Esophagus (tissue), 2 donors: ENCODE measurements at regions not wholly inside any gene's neighbourhood (a gene's known extent, or its start where the extent isn't known, plus 50 kb on each side); places are given as distances from the start of the nearest gene placed in this dataset.
A peak's percentile ranks its signal among the peaks of the same experiment; 100 is the strongest.

Source experiments
- H3K27ac ChIP-seq, 2 donors: one replicate each; pipeline ENCODE4 v1.5.1; 2013; ENCODE audit warnings: low read depth in 2 of 2, mild to moderate bottlenecking in 2 of 2, inconsistent platforms in 1 of 2, low read length in 1 of 2, moderate library complexity in 1 of 2
- H3K27me3 ChIP-seq, 2 donors: one replicate each; pipeline ENCODE4 v1.6.1; 2013; ENCODE audit warnings: low read length in 2 of 2, control low read depth in 1 of 2, mild to moderate bottlenecking in 1 of 2; ENCODE audit not compliant: insufficient read depth in 2 of 2, control insufficient read depth in 1 of 2
- H3K36me3 ChIP-seq, 2 donors: one replicate each; pipeline ENCODE4 v1.6.1; 2013; ENCODE audit warnings: low read length in 1 of 2; ENCODE audit not compliant: control insufficient read depth in 2 of 2, insufficient read depth in 2 of 2
- H3K4me1 ChIP-seq, 2 donors: one replicate each; pipeline ENCODE4 v1.6.1; 2013; ENCODE audit warnings: low read length in 1 of 2; ENCODE audit not compliant: control insufficient read depth in 2 of 2, insufficient read depth in 2 of 2
- H3K4me3 ChIP-seq, 2 donors: one replicate each; pipeline ENCODE4 v1.5.1; 2013; ENCODE audit warnings: low read length in 2 of 2, mild to moderate bottlenecking in 2 of 2, low read depth in 1 of 2, moderate library complexity in 1 of 2
- H3K9me3 ChIP-seq, 2 donors: one replicate each; pipeline ENCODE4 v1.6.1; 2013; ENCODE audit warnings: mild to moderate bottlenecking in 2 of 2, low read depth in 1 of 2, low read length in 1 of 2, moderate library complexity in 1 of 2; ENCODE audit not compliant: control insufficient read depth in 2 of 2, insufficient read depth in 1 of 2
- WGBS, 2 donors: extraction: QIAGEN DNeasy Blood & Tissue Kit; methylation state at CpG; one replicate each; pipeline ENCODE4 v1.1.7; 2013; 5-methylcytosine and 5-hydroxymethylcytosine counted together
- donor health status: healthy with polysubstance abuse.
- donor health status: Bipolar disorder and iron deficiency.

DNA sequence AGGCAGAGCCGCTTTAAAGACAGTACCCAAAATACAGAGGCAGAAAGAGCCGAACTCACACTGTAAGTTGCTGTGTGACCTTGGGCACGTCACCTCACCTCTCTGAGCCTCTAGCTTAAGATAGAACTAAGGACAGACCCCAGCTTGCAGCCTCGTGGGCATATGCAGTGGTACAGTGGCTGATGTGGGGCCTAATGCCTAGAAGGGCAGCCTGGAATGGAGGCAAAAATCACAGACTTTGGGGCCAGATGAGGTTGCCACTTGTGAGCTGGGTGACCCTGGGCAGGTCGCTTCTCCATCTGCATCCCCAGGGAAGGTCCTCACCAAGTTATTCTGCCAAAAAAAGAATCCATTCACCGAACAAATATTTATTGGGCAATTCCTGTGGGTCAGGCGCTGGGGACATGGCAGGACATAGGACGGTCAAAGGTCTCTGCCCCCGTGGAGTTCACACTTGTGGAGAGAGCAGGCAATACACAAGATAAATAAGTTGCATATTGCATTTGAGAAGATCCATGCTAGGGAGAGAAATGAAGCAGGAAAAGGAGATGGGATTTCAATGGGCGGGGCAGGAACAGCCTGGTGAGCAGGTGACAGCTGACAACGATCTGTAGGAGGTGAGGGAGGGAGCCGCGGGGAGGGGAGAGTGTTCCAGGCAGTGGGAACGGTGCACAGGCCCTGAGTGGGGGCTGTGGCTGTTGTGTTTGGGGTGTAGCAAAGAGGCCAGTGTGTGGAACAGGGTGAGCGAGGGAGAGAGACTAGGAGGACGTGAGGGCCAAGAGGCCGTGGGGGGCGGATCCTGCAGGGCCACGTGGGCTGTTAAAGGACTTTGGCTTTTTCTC, 115.2 kb downstream of the CEBPB start:
- WGBS, 2 donors = 50 to 57% methylated on average over 18 to 19 of the region's 19 CpGs
- peak overlapping the region; percentile 66 for H3K27ac ChIP-seq
- H3K36me3 ChIP-seq = no peaks in the 10 kb centered on the region
- peaks cover 0 to 15% of the 10 kb centered on the region in 2 donors for H3K4me1 ChIP-seq
- no peak overlapping the region for H3K4me3 ChIP-seq
- H3K27me3 ChIP-seq = no peaks in the 10 kb centered on the region
- H3K9me3 ChIP-seq = no peaks in the 10 kb centered on the region

DNA sequence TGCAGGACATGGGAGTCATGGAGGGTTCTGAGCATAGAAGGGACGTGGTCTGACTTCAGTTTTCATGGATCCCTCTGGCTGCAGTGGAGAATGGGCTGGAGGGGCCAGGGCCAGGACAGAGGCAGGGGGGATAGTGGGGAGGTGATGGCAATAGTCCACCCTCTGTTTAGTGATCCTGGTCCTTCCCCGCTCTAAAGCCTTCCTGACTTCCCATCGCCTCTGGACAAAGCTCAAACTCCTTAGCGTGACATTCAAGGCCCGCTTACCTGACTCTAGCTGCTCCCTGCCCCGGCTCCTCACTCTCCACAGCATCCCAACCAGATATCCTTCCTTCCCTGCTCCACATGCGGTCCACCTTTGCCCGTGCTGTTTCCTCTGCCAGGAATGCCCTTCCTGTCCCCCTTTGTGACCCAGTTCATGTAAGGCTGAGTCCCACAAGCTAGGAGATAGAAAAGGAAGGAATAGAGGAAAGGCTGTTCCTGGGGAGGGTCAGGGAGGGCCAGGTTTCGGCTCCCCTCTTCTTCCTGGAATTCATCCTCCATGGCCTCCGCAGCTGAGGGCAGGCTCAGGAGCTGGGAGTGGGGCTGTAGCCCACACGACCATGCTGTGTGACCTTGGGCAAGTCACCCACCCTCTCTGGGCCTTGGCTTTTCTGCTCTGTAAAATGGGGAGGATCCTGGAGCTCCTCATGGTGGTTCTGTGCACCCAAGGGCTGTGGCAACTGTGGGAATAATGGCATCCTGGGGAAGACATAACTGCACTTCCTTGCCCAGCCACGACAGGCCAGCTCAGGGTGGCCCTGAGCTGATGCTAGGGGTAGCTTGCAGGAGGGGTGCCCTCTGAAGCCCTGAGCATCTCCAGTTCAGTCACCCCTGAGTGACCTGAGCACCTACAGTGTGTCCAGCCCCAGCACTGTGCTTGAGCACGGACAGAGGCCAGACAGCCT, 116.1 kb downstream of the CEBPB start:
- H3K4me1 ChIP-seq = peaks cover 0 to 15% of the 10 kb centered on the region in 2 donors
- peak overlapping the region; percentile 66 for H3K27ac ChIP-seq
- H3K36me3 ChIP-seq = no peaks in the 10 kb centered on the region
- no peaks in the 10 kb centered on the region for H3K27me3 ChIP-seq
- no peak overlapping the region for H3K4me3 ChIP-seq
- H3K9me3 ChIP-seq = no peaks in the 10 kb centered on the region
- WGBS, 2 donors = 85% methylated on average over 13 of the region's 13 CpGs

DNA sequence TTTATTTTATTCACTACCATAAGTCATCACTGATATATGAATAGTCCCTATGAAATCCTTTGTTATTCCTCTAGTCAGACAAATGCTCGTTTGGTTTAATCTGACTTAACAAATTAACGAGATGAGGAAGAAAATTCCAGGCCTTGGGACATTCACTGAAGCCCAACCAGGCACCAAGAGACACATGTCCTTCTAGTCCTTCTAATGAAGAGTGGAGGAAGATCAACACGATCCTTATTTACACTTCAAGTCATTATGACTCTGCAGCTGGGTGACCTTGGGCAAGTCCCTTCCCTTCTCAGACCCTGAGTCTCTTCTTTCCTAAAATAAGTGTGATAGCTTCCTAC, 117.5 kb downstream of the CEBPB start:
- Histone ChIP-seq H3K4me1 (peaks cover 0 to 23% of the 10 kb centered on the region in 2 donors), H3K27ac (peak overlapping the region; percentile 36 to 79), H3K36me3 (no peaks in the 10 kb centered on the region), H3K9me3 (no peaks in the 10 kb centered on the region), H3K27me3 (no peaks in the 10 kb centered on the region), H3K4me3 (no peak overlapping the region)
- 44 to 47% methylated on average over 3 of the region's 3 CpGs for WGBS, 2 donors

DNA sequence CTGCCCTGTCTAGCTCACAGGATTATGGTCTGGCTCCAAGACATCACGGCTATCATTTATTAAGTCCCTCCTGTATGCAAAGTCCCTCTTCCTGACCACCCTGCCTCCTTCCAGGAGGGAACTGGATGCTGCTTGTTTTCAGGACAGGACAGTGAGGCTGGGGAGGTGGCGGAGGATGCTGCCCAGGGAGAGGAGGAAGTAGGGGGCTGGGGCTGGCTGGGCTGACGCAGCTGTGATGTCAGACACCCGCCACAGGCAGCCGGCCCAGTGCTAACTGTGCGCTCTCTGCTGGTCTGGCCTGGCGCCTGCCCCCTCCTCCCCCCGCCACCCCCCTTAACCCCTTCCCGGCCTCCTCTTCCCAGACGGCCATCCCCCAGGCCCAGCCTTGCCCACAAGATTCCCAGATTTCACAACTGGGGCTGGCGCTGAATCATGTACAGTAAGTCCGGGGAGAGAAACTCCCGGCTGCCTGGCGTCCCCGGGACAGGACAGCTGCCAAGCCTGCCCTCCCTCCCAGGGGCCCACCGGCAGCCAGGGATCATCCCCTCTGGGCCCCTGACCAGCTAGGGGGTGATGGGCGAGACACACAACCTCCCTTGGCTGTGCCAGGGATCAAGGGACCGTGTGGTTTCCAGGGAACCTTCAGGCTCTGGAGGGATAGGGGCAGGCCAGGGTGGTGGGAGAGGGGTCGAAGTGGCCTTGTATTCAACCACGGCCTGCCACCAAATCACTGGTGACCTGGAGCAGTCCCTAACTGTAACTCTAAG, 118.1 kb downstream of the CEBPB start:
- 16 to 34% methylated on average over 19 to 20 of the region's 20 CpGs for WGBS, 2 donors
- Histone ChIP-seq H3K27ac (peak overlapping the region; percentile 66 to 79), H3K27me3 (no peaks in the 10 kb centered on the region), H3K36me3 (no peaks in the 10 kb centered on the region), H3K4me1 (peaks cover 0 to 24% of the 10 kb centered on the region in 2 donors), H3K9me3 (no peaks in the 10 kb centered on the region), H3K4me3 (no peak overlapping the region)

DNA sequence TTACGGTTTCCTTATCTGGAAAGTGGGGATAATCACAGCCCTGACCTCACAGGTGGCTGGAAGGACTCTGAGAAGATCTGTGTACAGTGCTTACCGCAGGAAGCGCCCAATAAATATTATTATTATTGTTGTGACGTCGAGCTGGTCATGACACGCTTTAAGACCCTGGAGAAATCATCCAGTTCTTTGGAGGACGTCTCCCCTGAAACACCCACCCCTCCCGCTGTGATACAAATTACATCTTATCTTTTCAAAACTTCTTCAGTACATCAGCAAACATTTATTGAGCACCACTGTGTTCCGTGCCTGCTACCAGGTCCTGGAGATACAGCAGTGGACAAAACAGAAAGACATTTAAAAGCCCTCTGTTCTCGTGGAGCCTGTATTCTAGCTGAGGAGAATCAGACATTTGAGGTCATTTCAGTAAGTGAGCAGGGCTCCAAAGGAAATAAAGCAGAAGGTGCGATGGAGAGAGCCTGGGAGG, 118.7 kb downstream of the CEBPB start:
- H3K36me3 ChIP-seq = no peaks in the 10 kb centered on the region
- H3K9me3 ChIP-seq = no peaks in the 10 kb centered on the region
- WGBS, 2 donors = 47 to 49% methylated on average over 11 of the region's 11 CpGs
- H3K27me3 ChIP-seq = no peaks in the 10 kb centered on the region
- peaks cover 0 to 24% of the 10 kb centered on the region in 2 donors for H3K4me1 ChIP-seq
- H3K4me3 ChIP-seq = no peak overlapping the region
- peak overlapping the region; percentile 34 to 66 for H3K27ac ChIP-seq

DNA sequence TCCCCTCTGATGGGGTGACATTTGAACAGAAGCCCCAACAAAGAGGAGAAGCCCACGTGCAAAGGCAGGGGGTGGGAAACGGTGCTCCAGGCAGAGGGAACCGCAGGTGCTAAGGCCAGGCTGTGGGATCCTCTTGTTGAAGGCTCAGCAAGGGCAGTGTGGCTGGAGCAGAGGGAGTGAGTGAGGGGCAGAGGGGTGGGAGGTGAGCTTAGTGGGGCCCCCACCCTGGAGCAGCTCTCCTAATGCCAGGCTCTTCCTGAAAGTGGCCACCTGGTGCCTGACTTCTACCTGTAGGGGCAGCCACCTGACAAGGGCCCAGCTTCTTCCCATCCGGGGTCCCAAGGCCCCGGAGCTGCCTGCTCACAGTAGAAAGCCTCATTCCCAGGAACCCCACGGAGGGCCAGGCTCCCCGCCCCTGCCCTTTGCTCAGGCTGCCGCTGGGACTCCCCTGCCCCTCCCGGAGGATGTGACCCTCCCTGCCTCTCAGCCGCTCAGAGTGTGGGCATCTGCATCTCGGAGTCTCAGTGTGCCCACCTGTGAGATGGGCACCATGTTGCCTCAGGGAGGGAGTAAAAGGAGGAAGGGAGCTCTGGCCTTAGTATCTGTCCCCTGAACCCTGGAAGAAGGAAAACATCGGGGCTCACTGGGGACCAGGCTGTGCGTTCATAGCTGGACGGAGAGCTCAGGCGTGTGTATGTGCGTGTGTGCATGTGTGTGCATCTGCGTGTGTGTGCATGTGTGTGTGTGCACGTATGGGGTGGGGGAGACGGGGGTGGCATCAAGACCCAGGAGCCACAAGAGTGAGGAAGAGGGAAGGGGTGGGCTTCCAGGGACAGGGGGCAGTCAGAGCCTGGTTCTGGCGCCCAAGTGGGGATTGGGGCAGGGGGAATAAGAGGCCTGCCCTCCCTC, 119.4 kb downstream of the CEBPB start:
- H3K27me3 ChIP-seq = no peaks in the 10 kb centered on the region
- 86 to 87% methylated on average over 20 of the region's 20 CpGs for WGBS, 2 donors
- peaks cover 0 to 24% of the 10 kb centered on the region in 2 donors for H3K4me1 ChIP-seq
- peak overlapping the region in 1 of 2 donors; percentile 66 for H3K27ac ChIP-seq
- no peak overlapping the region for H3K4me3 ChIP-seq
- no peaks in the 10 kb centered on the region for H3K9me3 ChIP-seq
- no peaks in the 10 kb centered on the region for H3K36me3 ChIP-seq

DNA sequence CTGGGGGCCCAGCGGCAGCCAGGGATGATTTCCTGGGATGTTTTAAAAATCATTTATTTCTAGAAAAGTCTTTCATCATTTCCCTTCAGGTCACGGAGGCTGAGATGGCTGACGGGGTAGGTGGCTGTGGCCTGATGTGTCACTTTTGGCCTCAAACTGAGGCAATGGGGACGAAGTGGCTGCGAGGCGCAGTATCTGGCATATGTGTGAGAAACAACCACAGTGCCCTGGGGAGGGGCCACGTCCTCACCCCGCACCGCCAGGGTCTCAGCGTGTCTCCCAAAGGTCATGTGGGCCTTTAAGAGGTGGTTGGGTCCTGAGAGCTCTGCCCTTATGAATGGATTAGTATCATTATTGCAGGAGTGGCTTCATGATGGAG, 120.0 kb downstream of the CEBPB start:
- H3K4me1 ChIP-seq = peaks cover 0 to 24% of the 10 kb centered on the region in 2 donors
- no peaks in the 10 kb centered on the region for H3K27me3 ChIP-seq
- H3K4me3 ChIP-seq = no peak overlapping the region
- WGBS, 2 donors = 85 to 88% methylated on average over 10 of the region's 10 CpGs
- no peaks in the 10 kb centered on the region for H3K36me3 ChIP-seq
- H3K9me3 ChIP-seq = no peaks in the 10 kb centered on the region
- H3K27ac ChIP-seq = no peak overlapping the region

DNA sequence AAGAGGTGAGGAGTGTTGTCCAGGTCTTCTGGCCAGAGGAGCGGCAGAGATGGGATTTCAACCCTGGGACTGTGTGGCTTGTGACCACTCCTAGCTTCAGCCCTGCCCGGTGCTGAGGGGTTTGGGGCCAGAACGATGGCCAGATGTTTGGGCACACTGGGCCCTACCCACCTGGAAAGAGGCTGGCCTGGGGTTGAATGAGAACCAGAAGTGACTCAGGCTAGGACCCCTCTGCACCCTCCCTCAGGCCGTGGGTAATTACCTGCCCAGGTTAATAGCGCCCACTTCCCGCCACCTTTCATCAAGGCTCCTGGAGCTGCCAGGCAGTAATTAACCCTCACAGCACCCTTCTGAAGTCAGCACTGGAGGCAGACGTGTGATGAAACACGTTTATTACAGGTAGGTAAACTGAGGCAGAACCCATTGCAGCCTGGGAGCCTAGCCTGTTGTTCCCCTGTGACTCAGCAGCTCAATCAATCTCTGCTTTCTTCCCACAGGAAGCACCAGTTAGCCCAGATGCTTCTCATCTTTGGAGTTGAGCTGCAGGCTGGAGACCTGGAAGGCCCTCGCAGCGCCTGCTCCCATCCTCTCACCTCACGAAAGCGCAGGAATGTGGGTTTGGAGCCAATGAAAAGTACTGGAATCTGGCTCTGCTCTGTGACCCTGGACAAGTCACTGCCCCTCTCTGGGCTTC, 120.8 kb downstream of the CEBPB start:
- Histone ChIP-seq H3K36me3 (no peaks in the 10 kb centered on the region), H3K27me3 (no peaks in the 10 kb centered on the region), H3K4me1 (peaks cover 0 to 22% of the 10 kb centered on the region in 2 donors), H3K9me3 (no peaks in the 10 kb centered on the region), H3K27ac (no peak overlapping the region), H3K4me3 (no peak overlapping the region)
- WGBS, 2 donors = 72 to 73% methylated on average over 12 of the region's 12 CpGs
